HG02981 (cell line): ENCODE measurements at regions not wholly inside any gene's neighbourhood (a gene's known extent, or its start where the extent isn't known, plus 50 kb on each side); places are given as distances from the start of the nearest gene placed in this dataset.

Experiments
- ATAC-seq: cut with Tn5 transposase; IDR thresholded peaks from one replicate; pipeline ENCODE4 v1.9.1; 2021; ENCODE audit warnings: mild to moderate bottlenecking, moderate library complexity; ENCODE audit not compliant: unreplicated experiment

DNA sequence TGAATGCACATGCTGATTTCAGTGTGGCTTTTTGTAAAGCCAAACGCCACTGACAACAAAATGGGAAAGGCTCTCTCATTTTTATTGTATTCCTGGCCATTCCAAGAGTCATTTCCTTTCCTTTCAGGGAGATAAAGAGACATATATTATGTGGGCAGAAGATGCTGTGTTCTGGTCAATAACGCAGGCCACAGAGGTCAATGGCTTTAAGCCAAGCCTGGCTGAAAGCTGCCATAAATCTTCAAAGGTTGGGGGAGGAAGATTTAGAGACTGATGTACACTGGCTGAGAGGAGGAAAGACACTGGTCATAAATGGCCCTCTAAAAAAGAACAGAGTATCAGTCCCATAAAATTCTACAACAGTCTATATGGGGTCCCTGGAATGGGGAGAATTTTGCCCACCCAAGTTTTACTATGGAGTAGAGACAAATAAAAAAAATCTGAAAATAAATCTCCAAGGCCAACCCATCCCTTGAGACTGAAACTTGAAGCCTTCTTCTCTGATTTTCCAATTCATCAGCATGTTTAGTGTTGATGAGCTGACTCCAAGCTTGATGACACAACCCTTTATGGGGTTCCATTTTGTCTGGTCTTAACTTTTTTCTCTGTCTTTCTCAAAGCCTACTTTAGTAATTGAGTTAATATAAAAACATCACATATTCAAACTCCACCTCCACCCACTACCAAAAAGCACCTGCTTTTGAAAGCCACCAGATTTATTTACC, 152.1 kb upstream of the SLC24A2 start:
- ATAC-seq, result no peak

DNA sequence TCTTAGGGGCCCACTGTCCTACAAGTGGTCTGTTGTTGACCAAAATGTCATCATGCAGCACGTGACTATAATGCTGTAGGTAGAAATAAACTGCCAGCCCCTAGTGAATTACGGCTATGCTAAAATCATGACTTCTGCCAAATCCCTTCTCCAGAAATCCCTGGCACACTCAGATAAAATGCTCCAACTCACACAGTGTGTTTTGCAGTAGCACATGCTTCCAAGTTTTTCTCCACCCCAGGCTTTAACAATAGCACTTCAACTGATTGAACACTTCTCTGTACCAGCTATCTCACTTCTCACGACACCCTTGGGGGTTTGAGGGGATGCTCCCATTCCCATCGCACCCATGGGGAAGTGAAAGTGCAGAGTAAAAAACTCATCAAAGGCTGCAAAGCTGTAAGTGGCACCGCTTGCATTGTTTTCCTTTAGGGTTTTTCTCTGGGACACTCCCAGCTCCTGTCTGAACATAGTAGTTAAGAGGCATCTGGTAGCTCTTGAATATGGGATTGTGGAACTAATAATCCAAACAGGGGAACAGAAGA, 151.0 kb upstream of the SLC24A2 start:
- no peak for ATAC-seq

DNA sequence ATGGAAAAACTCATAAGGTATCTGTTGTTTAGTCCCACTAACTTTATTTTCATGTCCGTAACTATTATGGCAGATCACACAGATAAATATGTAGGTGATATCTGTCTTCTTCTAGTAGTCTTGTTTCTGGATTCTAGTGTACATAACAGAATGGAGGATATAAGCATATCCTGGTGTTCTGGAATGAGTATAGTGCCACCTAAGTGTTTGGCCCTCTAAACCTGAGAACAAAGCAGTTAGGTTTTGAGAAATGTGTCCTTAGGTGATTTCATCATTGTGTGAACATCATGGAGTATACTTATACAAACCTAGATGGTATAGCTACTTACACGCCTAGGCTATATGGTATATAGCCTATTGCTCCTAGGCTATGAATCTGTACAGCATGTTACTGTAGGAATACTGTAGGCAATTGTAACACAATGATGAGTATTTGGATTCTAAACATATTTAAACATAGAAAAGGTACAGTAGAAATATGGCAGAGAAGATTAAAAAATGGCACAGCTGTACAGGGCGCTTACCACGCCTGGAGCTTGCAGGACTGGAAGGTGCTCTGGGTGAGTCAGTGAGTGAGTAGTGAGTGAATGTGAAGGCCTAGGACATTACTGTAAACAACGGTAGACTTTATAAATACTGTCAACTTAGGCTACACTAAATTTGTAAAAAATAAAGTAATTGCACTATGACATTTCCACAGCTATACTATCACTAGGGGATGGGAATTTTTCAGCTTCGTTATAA, 150.3 kb upstream of the SLC24A2 start:
- no peak for ATAC-seq

DNA sequence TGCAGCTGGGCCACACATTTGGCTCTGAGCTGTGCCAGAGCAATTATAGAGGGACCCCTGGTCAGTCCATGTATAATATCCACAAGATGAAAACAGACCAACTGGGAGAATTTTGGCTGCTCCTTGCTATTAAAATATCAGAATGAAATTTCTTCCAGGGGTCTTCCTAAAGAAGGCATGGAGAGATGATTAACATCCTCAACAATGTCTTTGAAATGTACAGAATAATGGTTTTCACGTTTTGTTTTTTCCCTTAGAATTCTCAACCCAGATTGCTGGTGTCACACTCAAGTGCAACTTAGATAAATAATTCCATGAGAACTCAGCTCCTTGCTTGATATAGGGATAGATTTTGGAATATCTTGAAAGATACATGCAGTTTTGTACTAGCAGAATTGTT, 148.3 kb upstream of the SLC24A2 start:
- ATAC-seq, result no peak

DNA sequence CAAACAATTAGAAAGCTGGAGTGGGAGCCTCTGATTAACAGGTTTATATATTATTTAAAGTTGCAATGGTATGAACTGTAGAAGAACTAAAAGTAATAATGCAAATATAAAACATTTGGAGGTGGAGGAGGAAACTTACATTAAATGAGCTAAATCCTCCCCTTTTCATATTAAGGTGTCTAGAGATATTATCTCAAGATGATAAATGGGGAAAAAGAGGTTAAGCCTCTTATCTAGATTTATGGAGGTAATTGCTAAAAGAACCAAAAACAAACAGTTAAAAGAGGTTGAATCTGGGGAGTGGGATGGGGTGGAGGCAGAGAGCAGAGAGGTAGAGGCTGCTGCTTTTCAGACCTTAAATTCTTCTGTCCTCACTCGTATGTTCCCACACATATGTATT, 147.8 kb upstream of the SLC24A2 start:
- ATAC-seq, result no peak

DNA sequence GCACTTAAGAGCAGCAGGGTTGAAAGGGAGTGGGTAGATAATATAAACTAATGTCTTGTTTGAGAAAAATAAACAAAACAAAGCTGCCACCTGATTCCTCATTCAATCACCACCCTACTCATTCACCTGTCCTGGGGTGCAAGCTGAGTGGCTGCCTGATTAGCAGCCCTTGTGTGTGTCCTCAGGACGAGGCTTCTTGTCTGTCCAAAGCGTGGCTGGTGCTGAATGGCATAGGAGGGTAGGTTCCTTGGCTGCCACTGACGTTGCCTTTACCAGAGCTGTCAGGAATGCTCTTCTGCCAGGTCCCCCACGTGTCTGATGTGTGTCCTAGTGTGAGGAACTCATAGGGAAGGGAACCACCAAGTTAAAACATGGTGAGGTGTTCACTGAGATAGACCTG, 146.6 kb upstream of the SLC24A2 start:
- ATAC-seq, result no peak

DNA sequence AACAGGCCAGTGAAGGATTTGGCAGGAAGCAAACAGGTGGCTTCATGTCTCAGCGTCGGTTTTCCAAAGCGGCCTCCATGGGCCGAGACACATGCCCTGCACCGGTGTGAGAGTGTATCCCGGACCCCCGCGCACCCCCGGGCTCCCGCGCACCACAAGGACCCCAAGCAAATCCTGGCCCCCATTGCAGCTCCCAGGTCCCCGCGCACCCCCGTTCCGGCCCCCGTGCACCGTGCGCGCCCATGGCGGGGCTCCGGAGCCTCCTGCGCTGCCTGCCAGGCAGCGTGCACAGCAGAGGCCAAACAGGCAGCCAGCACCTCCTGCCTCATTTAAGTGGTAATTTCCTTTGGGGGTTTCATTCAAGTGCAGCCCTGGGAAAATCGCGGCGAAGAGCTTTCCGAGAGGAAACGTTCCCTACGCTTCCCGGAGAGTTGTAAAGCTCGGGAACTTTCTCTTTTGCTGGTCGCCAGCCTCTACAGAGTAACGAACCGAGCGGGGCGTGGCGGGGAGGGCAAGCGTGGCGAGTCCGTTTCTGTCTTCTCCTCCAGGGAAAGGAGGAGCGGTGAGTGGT, 145.5 kb upstream of the SLC24A2 start:
- no peak for ATAC-seq

DNA sequence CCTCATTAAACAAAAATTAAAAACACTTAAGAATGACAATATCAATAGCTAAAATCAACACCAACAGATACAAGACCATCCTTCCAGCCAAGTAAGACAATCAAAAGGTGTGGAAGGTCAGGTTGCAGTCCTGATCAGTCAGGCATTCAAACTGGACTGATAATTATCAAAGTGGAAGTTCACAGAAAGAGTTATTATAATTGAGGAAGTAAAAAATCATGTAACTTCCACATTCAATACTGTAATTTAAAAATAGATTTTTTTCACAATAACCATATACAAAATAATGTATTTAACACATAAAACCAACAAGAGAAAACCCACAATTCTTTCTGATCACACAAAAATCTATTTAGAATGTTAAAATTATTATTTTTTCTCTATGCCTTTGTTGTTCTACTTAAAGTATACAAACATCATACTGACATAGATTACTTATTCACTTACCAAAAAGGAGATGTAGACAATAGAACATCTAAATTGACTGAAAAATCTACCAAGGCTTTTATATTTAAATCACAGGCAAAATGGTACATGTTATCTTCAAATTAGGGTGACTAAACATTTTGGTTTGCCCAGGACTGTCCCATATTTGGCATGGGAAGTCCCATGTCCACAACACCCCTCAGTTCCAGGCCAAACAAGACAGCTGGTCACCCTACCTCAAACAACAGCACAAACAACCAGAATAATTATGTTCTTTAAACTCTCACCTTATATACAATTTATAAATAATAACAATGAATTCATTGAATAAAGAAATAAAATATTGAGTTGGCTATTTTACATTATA, 142.5 kb upstream of the SLC24A2 start:
- ATAC-seq, result no peak

DNA sequence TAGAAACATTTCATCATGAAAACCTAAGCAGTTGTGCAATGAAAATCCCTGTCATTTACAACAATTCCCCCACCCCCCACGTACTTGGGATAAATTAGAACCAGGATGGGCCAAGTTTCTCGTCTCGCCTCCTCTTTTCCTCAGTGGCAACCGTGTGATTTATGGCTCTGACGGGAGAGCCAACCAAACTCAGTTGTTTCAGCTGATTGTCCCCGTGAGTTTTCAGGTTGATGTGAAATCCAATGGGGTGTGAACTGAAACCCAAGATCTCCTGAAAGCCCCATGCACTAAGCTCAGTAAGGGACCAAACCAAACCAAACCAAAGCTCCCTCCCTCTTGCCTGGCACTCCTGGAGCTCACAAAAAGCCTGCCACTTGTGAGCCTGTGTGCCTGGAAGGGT, 138.7 kb upstream of the SLC24A2 start:
- ATAC-seq, result no peak

DNA sequence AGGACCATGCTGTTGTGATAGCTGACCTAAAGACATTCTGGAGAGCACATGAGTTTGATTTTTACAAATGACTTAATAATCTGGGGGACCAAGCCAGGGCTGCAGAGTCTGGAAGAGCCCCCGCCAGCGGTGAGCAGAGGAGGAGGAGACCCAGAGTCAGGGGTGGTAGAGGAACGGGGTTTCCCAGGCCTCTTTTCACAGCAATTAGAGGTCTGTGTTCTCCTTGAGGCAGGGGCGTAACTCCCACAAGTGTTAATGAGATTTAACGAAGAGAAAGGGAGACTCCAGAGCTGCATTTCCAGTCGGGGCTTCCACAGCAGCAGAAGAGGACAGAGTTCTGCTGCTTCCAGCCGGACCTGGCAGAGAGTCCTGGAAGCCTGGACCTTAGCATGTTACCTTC, 137.9 kb upstream of the SLC24A2 start:
- no peak for ATAC-seq

DNA sequence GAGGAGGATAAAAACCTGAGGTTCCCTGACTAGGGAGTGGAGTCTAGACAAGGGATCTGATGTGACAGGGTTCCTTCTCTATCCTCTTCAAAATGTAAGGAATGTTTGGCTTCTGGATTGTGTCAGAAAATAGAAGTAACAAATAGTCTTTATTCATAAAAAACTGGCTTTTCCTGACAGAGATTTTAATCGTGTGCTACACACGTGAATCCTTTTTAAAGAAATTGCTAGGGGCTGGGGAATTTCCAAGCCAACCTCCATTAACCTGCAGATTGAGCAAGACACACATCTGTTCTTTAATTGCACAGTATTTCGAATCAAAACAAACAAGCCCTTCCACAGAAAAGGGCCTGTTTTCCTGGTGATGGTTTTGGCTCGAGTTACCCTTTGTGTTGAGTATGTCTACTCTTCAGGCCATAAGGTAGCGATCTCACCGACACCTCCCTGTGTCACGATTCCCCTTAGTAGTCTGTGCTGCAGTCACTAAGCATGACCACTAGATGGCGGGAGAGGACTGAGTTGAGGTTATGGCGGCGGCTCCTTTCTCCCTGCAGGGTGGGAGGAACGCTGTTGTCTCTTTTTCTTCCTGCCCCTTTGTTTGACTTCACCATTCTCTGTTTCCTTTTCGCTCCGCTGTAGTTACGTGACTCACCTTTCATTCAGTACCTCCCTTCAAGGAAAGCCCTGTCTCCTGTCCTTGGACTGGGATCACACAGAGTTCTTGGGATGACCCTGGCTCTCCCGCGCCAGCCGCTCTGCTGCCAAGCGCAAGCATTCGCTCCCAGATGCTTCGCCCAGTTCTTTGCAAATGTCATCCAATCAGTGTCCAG, 137.1 kb upstream of the SLC24A2 start:
- ATAC-seq, result peak; percentile 94

DNA sequence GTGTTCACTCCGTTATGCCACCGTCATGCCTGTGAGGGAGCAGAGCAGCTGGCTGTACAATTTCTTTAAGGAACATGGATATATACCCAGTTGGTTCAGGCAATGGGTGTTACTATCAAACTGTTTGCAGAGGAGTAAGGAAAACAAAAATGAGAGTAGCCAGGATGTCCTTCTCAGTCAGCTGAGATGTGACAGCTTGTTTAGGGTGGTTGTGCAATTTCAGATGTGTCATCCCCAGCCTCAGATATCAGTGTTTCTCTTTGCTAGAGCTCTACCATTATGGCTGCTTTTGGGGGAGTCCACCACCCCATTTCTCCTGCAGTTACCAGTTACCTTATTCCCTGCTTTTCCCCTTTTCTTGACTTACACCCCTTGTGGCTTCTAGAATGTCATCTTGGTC, 135.2 kb upstream of the SLC24A2 start:
- ATAC-seq, result no peak

DNA sequence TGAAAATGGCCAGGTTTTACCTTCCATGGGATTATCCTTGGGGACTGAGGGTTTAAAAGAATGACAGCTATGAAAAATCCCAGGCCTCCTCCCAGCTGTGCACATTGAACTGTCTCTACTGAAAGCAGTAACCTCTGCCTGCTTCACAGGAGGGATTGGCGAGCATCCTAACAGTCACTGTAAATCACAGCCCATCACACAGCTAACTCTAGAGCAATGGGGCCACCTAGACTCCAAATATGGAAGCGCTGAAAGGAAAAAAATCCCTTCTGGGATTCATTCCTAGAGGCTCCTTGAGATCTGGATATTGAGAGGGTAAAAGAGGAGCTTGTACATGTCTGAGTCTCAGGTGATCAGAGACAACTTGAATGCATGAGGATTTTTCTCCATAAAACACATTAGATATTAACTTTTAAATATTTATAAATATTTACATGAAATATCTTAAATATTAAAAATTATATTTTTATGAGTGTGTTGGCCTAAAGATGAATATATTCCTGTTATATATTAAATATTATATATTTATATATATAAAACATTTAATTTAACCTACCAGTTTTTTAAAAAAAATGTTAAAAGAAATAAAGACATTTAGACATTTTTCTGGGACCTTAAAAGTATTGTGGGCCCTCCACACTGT, 133.8 kb upstream of the SLC24A2 start:
- ATAC-seq, result no peak

DNA sequence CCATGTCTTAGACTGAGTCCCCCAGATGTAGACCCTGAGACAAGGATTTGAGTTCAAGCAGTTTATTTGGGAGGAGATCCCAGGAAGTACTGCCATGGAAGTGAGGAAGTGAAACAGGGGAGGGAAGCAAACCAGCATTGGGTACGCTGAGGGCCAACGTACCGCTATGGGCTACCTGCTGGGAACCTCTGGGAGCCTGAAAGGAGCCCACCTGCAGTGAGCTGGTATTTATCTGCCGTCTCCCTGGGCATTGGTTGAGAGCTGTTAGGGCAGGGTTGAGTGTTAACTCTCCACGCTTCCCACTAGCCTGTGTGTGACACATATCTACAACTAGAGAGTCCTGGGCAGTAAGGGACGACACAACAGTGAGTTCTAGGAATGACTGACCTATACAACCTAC, 131.6 kb upstream of the SLC24A2 start:
- ATAC-seq, result no peak

DNA sequence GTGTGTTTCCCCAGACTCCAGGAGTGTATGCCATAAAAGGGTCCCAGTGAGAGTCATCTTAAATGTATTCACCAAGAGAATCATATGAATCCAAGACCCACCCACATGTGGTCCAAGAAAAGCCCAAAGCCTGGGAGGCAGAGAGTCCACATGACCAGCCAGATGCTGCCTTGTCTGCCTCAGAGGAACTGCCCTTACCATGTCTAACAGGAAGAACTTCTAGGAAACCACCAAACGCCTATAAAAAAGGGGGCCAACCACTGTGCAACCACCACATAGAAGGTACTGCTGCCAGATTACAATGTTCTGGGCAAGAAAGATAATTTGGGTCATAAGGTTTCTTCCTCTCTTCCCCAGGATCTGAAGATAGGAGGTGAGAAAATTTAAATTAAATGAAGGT, 129.8 kb upstream of the SLC24A2 start:
- no peak for ATAC-seq

DNA sequence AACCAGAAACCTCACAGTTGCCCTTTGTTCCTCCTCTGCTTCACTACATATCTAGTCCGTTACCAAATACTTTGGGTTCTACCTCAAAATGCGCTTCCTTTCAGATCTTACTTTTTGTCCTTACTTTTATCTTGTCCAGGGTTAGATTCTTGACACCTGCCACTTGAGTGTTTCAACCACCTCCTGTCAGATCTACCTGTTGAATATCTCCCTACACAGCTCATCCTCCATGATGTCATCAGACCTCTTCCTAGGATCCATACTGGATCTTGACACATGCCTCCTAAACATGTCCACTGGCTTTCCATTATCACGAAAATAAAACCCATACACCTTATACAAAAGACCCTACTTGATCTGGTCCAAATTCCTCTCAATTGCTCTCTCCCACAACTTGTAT, 125.2 kb upstream of the SLC24A2 start:
- no peak for ATAC-seq

DNA sequence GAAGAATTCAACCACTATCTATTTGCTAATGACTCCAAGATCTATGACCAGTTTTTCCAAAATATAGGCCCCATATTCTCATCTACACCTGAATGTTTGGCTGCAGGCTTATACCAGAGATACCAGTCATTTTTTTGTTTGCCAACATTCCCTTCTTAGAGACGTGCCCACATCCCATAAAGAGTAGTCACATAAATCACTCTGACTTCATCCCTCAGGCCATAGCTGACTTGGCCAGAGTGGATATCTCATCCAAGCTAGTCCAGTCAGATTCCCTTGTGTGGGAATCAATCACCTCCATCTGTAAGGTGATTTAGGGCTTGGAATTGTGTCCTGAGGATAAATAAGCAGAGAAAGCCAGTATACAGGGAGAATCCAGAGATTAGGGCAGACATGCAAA, 124.3 kb upstream of the SLC24A2 start:
- ATAC-seq, result no peak

DNA sequence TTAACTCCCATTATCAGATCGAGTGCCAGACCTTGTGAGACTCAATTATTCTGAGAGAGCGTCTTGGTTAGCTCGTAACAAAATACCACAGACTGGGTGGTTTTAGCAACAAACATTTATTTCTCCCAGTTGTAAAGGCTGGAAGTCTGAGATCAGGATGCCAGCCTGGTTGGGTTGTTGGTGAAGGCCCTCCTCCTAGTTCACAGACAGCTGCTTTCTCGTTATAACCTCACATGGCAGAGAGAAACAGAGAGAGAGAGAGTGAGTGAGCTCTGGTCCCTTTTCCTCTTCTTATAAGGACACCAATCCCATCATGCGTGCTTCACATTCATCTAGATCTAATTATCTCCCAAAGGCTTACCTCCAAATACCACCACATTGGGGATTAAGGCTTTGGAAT, 114.2 kb upstream of the SLC24A2 start:
- ATAC-seq, result no peak

DNA sequence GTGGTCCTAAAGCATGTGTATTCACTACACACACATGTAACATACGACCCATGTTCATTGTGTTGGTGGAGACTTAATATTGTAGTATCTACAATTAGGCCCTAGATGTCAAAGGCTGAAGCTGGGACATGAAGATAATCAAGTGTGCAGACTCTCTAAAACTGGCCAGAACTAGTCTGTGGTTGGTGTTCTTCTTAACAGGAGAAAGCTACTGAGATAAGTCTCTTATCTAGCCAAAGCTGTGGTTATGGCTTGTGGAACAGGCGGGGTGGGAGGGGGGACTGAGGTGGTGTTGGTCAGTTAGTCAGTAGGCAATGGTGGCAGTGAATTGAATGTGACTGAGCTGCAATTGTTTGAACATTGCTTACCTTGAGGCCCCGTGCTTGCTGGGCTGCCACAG, 112.7 kb upstream of the SLC24A2 start:
- ATAC-seq, result no peak

DNA sequence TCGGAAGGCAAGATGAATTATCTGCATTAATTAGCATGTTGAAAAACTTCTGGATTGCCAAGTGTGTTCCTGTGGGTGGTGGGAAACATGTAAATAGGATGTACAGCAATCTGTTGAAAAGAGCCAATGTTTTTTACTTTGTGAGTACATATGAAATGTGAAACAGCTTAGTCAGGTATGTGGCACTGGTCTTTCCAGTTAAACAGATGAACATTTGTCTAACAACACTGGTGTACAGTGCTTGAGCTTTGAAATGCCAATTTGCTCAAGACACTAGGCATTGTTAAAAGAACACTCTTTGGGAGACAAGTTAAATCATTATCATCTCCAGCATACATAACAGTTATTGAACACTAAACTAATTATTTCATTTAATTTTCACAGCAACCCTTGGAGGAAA, 107.3 kb upstream of the SLC24A2 start:
- no peak for ATAC-seq
